ENCODE measurements at regions not wholly inside any gene's neighbourhood (a gene's known extent, or its start where the extent isn't known, plus 50 kb on each side); places are given as distances from the start of the nearest gene placed in this dataset.
"Not testable (repeated sequence)": the region's sequence is repeated elsewhere in the genome, so short reads cannot be mapped to it uniquely, and the experiment has no call there.

DNA sequence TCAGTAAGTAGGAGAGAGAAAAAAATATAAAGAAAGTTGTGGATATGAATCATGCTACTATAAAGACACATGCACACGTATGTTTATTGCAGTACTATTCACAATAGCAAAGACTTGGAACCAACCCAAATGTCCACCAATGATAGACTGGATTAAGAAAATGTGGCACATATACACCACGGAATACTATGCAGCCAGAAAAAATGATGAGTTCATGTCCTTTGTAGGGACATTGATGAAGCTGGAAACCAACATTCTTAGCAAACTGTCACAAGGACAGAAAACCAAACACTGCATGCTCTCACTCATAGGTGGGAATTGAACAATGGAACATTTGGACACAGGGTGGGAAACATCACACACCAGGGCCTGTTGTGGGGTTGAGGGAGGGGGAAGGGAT is 200.3 kb upstream of the IVNS1ABP start:
- TF ChIP-seq EZH2 (IDR thresholded peaks at IDR 0.05); POLR2AphosphoS5 (IDR thresholded peaks at IDR 0.05; ENCODE audit: borderline replicate concordance, low read depth, low read length); FOXP2 (optimal IDR thresholded peaks at IDR 0.05; ENCODE audit: control extremely low read depth, extremely low read length, insufficient read depth): not testable (repeated sequence)

All from SK-N-MC (cell line).